ENCODE measurements at regions not wholly inside any gene's neighbourhood (a gene's known extent, or its start where the extent isn't known, plus 50 kb on each side); places are given as distances from the start of the nearest gene placed in this dataset.
"Not testable (repeated sequence)": the region's sequence is repeated elsewhere in the genome, so short reads cannot be mapped to it uniquely, and the experiment has no call there.

DNA sequence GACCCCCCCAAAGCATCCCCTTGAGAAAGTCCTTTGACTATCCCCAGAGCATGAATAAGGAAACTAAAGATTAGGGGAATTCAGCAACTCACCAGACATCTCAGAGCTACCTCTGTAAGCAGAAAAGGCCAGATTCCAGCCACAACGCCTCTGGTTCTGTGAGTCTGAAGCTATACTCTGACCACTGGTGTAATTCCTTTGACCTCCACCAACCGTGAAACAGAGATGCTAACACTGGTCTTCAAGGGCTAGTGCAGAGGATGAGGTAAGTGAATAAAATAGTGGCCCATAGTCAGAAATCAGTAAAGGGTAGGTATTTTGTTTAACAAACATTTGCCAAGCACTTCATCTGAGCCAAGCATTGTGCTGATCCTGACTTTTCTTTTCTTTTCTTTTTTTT, 353.4 kb downstream of the NPIPA8 start:
- no peak for DNase-seq

DNA sequence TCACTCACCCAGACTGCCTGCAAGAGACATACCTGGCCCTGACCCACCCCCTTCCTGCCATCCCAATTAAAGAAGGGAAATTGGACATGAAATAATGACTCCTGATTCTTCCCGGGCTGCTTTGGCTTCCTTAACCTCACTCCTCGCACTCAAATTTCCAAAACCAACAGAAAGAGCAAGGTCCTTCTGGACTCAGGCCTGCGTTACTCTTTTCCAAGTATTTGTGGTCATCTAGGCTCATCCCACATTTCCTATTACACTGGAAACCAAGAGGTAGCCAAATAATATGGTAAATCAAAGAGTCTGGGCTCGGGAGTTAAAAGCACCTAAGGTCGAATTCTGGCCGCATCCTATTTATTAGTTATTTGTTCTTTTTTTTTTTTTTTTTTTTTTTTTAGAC, 359.3 kb downstream of the NPIPA8 start:
- no peak for DNase-seq

DNA sequence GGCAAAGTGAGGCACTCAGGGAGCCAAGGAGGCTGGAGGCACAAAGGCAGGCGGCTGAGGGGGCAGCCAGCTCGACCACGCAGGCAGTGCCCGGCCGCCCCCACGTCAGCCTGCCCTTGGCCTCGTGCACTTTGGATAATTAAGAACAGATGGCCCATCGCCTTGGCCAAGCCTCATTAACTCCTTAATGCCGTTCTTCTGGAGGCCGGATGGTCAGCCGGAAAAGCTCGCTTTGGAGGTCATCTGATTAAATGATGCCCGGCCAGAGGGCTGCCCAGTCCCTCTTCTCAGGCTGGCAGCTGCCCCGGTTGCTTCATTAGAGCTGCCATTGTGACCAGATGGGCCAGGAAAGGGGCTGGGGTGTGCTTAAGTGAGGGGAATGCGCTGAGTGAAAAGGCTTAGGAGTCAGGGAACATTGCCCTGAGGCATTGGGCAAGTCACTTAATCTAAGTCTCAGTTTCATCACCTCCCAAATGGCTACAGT, 364.0 kb downstream of the NPIPA8 start:
- no peak for DNase-seq

DNA sequence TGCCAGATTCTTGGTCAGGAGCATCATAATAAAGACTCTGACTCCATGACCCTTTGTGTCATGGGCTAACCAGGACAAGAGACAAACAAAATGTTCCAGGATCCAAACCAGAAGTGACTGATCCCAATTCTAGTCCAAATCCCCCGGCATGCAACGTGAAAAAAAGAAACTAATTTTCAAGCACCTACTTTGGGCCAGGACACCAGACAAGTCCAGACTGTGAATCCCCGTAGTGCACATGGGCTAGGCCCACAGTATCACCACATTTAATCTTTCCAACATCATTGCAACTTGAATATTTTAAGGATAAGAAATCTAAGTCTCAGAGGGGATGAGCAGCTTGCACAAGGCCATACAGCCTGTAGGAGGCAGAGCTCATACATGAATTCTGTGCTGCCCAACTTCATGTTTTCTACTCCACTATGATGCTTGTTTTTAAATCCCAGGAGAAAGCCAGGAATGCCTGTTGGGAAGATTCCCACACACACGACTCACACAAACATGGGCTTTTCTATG, 365.7 kb downstream of the NPIPA8 start:
- no peak for DNase-seq

DNA sequence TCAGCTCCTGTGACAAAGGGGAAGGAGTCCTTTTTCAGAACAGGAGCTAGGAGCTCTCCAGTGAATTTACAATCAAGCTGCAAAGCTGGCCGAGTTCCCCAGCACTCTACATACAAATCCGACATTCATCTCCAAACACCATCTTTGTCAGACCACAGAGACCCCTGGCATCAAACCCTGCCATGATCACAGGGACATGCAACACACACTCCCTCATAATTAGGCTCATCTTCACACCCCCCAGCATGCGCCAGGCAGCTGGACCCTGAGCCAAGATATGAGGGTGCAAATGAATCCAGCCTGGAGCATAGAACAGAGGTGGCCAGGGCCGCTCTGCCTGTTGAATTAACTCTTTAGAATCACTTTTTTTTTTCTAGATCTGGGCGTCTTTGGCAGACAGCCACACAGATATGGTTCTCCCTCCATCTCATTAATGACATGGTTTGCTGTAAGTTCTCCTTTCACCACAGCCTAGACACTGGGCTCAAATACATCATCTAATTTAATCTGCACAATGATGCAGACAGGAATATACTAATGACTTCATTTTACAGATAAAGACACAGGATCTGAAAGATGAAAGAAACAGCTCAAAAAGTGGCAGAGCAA, 366.3 kb downstream of the NPIPA8 start:
- DNase-seq, result no peak

DNA sequence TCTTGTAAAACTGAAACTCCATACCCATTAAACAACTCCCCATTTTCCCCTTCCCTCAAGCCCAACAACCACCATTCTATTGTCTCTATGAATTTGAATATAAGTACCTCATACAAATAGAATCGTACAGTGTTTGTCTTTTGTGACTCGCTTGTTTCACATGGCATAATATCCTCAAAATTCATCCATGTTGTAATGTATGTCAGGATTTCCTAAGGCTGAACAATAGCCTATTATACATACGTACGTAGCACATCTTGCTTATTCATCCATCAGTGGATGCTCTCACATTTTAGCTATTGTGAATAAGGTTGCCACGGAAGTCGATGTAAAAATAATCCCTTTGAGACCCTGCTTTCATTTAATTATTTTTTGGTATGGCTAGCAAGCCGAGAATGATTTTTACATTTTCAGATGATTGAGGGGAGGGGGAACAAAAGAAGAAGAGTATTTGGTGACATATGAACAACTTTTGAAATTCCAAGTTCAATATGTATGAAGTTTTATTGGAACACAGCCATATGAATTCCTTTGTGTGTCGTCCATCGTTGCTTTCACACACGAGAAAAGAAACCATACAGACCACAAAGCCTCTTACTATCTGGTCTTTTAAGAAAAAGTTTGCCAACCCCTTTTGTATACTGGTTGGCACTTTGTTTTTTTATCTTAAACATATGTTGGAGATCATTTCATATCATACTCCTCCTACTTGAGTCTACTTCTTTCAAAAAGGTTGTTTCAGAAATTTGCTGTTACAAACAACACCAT, 371.2 kb downstream of the NPIPA8 start:
- no peak for DNase-seq

DNA sequence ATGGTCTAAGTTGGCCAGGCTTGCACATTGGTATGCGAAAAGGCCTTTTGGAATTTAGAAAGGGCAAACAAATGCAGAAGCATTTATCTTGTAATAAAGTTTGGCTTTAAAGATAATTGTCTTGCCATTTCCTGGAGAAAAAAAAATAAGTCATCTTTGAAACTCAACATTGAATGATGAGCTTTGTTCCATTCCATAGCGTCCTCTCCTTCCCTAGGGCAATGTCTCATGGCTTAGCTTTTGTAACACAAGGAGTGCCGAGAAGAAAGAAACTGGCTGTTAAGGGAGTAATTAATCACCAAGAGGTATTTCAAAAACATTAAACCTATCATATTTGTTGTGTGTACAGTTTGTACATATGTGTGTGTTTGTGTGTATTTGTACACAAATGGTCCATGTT, 372.3 kb downstream of the NPIPA8 start:
- DNase-seq, result no peak

DNA sequence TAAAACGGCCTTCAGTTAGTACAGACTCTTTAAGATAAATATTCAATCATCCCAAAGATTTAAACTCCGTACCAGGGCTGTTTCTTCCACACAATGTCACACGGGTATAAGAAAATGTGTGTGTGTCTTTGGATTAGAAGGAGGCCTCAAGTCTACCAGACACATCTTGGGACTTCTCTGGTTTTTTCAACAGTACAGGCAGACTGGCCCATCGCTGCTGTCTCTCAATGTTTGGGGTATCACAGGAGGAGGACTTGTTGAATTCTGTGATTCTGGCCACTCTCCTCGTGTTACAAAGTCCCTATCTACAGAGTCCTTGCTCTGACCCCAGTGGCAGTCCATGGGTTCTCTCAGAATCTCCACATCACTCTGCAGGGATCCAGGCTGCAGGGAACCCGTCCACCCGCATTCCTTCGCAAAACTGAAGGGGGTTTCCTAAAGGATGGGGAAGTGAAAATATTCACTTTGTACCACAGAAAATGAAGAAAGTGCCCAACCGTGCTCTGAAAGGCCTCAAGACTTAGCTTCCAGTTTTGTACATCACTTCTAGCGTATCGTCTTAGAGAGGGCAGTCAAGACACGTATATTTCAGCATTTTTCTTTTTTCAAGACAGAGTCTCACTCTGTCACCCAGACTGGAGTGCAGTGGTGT, 373.2 kb downstream of the NPIPA8 start:
- DNase-seq, result no peak

DNA sequence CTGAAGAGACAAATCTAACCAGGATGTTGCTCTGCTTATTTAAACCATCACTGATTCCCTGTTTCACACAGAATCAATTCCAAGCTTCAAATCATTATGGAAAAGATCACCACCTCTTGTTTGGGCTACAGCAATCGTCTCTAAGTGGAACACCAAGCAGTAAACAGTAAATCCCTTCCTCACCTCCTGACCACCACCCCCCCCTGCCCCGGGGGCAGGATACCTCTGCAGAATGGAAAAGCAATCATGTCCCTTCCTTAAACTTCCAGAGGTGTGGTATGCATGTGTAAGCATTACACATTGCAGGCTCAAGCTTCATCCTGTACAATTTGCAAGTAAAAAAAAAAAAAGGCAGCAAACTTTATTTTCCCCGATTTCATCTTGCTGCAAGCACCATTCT, 373.8 kb downstream of the NPIPA8 start:
- DNase-seq, result no peak

DNA sequence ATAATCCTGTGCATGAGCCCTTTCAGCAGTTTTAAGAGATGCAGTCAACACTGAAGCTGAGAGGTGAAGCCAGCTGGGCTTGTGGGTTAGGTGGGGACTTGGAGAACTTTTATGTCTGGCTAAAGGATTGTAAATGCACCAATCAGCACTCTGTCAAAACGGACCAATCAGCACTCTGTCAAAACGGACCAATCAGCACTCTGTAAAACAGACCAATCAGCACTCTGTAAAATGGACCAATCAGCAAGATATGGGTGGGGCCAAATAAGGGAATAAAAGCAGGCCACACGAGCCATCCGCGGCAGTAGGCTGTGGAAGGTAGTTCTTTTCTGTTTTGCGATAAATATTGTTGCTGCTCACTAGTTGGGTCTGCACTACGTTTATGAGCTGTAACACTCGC, 374.7 kb downstream of the NPIPA8 start:
- DNase-seq, result not testable (repeated sequence)

DNA sequence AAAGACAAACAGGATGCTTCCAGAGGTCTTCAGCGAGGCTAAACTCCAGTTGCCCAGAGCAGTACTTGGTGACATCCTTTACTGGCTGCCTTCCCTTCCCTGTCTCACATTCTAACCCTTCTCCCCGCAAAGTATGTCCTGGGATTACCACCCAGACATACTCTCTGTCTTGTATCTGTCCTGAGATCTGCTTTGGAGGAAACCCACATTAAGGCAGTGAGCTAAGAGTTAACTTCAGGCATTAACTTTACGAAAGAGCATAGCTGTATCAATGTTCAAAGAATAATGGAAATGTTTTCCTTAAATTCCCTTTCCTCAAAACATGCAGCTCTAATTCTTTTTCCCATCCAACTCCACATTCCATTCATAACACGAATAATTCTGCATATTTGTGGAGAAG, 385.2 kb downstream of the NPIPA8 start:
- no peak for DNase-seq

DNA sequence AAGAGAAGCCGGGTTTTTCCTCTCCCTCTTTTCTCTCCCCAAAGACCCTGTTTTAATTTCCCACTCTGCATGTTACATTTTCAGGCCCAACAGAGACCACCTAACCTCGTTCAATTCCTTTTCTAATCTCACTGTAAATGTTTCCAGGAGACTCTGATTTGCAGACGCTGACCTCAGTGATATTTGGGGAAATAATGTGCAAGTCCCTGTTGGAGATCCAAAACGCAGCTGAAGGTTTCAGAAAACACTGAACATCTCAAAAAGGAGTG, 386.6 kb downstream of the NPIPA8 start:
- no peak for DNase-seq

DNA sequence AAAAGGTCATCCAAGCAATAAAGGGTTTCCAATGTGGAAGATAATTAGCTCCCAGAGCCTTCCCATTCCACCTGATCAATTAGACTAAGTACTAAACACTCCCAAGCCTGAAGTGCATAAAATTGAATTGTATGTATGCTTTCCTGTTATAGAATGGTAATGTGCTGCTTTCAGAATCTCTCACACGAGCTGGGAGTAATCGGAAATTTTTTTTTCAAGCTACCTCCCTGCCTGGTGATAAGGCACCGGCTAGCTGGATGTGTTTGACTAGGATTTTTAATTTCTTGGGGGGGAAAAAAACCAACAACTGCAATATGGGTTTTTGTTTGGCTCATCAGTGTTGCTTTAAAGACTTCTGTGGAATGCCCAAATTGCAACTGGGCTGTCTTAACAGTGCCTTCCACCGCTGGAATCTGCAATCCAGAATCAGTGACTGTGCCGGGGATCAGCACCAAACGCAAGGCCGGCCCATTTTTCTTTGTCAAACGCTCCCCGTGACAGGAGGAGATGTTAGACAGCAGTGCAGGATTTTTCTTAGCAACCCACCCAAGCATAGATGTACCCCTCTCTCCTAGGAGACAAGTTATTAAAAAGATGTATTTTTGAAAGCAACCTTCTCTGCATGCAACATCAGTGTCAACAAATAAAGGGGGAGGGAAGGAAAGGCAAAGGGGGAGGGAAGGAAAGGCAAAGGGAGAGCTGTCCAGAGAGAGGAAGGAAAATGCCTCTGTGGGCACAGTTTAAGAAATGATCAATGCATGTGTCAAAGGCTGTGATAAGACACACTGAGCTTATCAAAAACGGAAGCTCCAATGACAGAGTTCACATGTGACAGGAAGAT, 387.2 kb downstream of the NPIPA8 start:
- no peak for DNase-seq

DNA sequence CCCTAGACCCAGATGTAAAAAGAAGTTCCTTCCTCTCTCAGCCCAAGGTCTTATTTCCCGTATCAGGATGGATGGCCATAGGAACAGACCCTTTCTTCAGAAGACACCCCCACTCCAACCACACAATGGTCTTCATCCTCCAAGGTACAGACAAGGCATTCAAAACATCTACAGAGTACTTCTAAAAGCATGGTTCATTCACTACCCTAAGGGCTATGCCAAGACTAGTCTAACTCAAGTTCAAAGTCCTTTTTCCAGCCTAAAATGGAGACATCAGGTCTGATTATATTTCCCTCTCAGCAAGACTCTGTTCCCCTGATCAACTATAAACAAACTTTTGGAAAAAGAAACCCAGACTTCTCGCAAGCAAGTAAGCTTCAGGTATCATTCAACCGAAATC, 388.9 kb downstream of the NPIPA8 start:
- DNase-seq, result no peak

DNA sequence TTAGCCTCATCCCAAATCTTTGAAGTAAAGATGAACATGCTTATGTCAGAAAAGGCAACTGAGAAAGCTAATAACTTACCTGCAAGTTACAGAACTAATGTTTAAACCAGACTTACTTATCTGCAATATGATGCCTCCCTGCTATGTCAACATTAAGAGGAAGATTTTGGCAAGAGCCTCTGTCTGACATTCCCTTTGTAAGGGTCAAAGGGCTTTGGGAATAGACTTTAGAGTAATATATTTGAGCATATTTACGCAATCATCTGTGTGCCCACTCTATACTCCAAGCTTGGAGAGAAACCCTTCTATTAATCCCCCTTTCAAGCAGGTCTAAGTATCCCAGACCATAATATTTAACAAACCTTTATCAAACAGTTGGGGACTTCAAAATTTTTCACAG, 389.4 kb downstream of the NPIPA8 start:
- DNase-seq, result no peak

DNA sequence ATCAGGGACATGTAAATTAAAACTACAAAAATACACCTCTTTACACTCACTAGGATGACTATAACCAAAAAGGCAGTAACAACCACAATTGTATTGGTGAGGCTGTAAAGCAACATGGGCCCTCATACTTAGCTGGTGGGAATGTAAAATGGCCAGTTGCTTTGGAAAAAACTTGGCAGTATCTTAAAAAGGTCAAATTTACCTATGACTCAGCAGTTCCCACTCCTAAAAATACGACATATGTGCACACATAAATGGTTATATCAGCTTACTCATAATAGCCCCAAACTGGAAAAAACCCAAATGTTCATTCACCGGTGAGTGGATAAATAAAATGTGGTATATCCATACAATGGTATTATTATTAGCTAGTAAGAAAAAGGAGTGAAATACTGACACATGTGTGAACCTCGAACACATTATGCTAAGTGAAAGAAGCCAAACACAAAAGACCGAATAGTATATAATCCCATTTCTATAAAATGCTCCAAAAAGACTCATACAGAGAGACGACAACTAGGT, 391.4 kb downstream of the NPIPA8 start:
- DNase-seq, result no peak

DNA sequence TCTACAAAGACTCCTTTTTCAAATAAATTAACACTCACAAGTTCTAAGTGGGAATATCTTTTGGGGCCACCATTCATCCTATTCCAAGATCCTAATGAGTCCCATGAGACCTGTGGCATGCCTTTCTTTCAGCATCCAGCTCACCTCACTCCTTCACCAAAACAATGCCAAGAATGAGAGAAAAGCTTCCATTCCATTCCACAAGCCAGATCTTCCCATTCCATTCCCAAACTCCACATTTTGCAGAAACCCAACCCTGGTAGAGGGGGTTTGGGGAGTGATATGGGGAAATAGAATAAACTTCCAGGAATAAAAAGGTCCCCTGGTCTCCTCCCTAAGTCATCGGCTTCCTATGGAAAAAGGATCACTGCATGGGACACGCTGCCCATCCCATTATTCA, 392.2 kb downstream of the NPIPA8 start:
- no peak for DNase-seq

DNA sequence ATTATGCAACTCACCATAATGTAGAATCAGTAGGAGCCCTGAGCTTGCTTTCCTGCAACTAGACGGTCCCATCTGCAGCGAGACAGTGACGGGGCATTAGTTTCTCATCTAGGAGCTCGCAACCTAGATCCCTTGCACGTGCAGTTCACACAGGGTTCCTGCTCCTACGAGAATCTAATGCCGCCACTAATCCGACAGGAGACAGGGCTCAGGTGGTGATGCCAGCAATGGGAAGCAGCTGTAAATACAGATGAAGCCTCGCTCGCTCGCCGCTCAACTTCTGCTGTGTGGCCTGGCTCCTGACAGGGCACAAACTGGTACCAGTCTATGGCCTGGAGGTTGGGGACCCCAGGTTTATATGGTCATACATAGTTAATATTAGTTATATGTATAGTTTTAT, 394.5 kb downstream of the NPIPA8 start:
- DNase-seq, result no peak

DNA sequence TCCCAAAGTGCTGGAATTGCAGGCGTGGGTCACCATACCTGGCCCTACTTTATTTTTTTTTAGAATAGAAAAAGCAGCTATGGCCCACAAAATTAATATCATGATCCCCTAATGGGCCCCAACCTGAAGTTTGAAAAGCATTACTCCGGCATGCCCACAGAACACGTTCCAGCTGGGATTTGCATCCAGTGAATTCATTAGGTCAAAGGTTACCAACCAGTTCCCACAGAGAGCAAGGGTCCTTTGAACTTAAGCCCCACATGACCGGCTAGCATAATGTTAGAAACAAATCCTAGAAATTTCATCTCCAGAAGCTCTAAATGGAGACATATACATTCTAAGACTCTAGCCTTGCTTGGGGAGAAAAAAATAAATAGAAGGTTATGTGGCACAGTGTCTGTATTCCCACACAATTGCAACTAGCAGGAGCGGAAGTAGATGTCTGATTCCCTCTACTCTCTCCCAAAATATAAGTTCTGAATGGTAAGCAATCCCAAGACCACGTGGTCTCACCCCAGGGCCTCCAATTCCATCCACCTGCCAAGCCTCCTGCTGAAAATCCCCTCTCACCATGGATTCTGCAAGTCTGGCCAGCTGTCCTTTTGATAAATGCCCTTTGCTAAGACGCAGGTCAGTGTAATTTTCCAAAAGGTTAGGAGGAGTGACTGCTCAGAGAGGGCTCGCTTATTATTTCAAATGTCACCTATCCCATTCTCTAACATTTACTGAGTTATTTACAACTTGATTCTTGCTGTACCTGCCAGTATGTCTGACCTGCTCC, 395.8 kb downstream of the NPIPA8 start:
- no peak for DNase-seq

DNA sequence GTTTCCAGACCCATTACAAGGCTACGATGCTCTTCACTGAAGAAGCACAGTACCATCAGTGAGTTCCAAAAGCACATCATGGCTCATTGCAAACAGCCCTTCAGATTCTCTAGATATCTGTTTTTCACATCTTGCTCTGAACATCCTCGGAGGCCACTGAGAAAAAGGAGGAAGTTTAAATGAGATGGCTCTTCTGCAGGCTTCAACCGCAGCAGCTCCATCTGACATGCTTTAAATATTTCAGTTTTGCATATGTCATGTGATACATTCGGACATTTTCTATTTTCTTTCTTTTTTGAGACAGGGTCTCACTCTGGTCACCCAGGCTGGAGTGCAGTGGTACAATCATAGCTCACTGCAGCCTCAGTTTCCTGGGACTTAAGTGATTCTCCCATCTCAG, 396.8 kb downstream of the NPIPA8 start:
- no peak for DNase-seq

DNA sequence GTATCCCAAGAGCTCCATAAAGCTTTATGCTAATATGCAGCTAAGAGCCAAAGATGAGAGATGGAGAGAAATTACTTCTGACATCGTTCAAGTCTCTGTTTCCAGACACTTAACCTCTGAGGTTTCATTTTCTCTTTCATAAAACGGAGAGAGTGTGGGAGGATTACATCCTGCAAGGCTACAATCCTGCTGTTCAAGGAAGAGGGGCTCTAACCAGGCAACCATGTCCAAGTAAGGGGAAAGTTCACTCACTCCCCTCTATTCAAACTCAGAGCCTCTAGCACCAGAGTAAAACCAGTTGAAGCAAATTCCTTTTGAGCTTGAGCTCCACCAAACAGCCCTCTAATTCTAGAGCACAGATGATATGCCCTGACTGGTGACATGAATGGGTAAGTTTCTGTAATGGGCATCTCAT, 397.4 kb downstream of the NPIPA8 start:
- no peak for DNase-seq

DNA sequence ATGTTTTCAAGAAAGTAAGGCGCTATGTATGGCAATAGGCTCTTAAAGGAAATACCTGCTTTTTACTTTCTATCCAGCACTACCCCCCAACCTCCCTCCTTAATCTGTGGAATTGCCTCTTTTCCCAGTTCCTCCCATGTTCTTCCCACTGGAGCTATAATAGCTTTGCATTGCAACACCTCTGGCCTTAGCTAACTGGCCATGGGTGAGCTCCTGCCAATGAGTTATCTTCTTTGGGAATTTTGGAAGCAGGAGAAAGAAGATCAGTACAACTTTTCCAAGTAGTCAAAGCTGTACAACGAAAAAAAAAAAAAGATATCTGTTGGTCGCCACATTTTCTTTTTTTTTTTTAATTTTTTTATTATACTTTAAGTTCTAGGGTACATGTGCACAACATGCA, 398.0 kb downstream of the NPIPA8 start:
- DNase-seq, result no peak
